ENCODE measurements at regions not wholly inside any gene's neighbourhood (a gene's known extent, or its start where the extent isn't known, plus 50 kb on each side); places are given as distances from the start of the nearest gene placed in this dataset.

DNA sequence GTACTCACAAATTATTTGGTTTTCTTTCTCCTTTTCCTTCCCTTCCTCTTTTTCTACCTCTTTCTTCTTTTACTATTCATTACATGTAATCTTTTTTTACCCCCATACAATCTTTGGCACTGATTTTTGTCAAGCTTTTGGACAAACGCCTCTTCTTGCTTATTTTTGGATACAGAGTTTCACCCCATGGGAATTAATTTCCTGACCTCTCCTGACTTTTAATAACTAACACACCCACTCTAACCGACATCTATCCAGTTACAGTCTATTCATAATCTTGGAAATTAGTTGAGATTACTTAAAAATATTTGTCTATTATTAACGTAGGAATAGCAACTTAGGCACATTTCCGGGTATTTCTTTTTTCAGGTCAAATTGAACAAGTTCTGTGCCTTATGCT, 101.2 kb downstream of the HDGFL1 start:
- DNase-seq (ENCODE audit: low spot score), result no peak

- DNase-seq (ENCODE audit: low spot score), result no peak
Observed at GRCh38 chr6:22673474-22673873, 104.1 kb downstream of the HDGFL1 start.

- DNase-seq (ENCODE audit: low spot score), result no peak
Observed at GRCh38 chr6:22680950-22681349, 111.6 kb downstream of the HDGFL1 start.

DNA sequence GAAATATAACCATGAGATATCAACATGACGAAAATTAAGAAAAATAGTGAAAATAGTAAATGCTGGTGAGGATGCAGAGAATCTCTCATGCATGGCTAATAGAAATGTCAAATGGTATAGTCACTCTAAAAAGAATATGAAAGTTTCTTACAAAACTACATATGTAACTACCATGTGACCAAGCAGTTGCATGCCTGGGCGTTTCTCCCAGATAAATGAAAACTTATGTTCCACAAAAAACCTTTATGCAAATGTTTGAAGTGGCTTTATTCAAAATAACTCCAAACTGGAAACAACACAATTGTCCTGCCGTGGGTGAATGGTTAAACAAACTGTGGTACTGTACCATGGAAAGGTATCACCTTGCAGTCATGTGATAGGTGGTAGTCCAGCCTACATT, 112.4 kb downstream of the HDGFL1 start:
- DNase-seq (ENCODE audit: low spot score), result no peak

DNA sequence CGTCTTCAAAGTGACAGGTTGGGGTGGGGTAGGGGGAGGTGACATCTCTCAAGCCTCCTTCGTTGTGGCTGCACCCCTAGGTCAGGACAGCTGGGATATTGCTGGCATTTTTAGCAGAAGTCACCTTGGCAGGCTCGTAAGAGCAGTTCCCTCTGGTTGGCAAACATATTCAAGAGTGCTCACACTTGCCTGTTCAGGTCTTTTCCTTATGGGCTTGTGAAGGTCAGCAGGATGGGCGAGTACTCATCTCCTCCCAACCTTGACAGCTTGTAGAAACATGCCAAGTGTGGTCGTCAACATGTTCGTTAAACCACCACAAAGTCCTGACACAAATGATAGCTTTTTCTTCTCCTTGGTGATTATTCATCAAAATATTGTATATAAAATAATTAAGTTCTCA, 113.6 kb downstream of the HDGFL1 start:
- DNase-seq (ENCODE audit: low spot score), result no peak

DNA sequence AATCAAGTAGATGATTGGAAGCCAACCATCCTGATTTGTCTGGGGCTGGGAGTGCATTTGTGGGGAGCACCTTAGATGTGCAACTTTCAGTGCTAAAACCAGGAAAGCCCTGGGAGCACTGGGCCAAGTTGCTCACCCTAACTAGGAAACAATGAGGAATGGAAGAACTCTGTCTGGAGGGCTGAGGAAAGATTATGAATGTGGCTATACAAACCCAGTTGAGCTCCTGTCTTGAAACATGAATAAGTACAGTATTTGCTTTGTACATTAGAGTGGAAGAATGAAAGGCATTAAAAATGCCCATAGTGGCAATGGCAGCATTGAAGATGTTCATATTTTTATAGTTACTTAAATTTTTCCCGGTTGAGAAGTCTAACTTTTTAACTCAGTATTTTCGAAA, 121.1 kb downstream of the HDGFL1 start:
- DNase-seq (ENCODE audit: low spot score), result no peak

DNA sequence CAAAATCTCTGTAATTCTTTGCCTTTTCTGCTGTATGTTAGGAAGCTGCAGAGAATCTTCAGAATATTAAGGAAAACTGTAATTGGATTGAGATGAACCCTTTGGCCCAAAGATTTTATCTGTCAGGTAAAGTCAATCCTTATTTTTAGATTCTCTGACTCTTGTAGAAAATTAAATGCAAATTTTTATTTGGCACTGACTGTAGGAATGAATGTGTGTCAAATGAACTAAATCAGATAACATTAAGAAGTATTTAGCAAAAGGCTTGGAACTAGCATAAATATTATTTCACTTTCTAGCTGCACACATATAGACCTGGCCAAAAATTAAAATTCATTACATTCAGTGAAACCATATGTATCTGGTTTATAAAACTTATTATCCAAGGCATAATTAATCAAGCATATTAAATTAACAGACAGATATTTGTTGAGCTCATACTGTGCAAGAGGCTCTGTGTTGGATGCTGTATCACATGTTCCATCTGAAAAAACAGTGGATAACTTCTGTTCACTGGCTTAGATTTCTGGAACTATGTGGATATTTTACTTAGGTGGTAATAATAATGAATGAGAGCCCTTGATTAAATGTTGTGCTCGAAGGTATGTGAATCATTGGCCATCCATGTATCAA, 124.8 kb downstream of the HDGFL1 start:
- DNase-seq (ENCODE audit: low spot score), result no peak

GRCh38 chr6:22696481-22696880, 127.1 kb downstream of the HDGFL1 start:
- no peak for DNase-seq (ENCODE audit: low spot score)

GRCh38 chr6:22697306-22697705, 127.9 kb downstream of the HDGFL1 start:
- DNase-seq (ENCODE audit: low spot score), result no peak

- no peak for DNase-seq (ENCODE audit: low spot score)
Observed at GRCh38 chr6:22699151-22699550, 129.8 kb downstream of the HDGFL1 start.

GRCh38 chr6:22706651-22707050, 137.3 kb downstream of the HDGFL1 start:
- no peak for DNase-seq (ENCODE audit: low spot score)

DNA sequence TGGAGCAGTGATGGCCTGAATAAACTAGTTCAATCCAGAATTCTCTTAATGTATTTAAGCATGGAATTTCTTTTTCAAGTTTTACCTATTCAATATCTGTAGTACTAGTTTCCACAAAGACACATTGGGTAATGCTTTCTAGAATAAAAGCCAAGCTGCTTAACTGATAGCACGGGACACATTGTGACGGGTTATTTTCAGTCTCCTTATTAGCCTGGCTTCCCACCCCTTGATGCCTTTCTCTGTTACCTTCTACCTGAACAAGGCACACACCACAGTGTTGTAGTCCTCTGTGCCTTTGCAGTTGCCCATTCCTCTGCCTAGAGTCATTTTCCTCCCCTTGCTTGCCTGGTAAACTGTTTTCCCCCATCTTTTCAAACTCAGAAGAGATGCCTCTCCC, 139.1 kb downstream of the HDGFL1 start:
- DNase-seq (ENCODE audit: low spot score), result no peak

- no peak for DNase-seq (ENCODE audit: low spot score)
Observed at GRCh38 chr6:22709803-22710202, 140.4 kb downstream of the HDGFL1 start.

DNA sequence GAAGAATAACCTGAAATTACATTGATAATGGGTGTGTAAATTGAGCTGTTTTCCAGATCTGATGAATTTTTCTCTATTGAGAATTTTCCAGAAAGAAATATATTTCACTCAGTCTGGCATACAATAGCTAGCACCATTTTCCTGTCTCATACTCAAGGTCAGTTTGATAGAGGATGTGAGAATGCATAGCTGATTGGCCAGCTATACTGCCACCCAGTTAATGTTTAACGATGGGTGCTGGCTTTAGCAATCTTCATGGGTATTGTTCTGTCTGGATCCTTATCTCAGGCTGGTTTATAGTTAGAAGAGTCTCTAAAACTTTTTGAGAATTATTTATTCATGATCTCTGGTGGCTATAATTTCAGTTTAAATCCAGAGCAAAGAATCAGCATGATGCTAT, 147.4 kb downstream of the HDGFL1 start:
- no peak for DNase-seq (ENCODE audit: low spot score)

DNA sequence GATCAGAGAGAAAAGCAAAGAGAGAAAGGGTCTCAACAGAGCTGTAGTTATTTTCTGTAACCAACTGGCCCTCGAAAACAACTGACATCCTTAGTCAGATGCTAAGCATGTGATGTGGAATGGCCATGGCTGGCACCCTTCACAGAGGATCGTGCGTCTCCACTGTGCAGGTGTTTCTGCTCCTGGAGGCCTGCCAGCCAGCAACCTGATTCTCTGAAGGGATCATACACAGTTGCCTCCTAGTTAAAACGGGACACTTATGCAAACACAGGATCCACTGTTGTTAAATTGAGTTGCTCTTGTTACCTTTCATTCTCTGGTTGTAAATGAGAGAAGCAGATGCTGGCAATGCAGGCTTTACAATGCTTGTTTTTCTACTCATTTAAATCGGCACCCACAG, 148.5 kb downstream of the HDGFL1 start:
- DNase-seq (ENCODE audit: low spot score), result no peak

- no peak for DNase-seq (ENCODE audit: low spot score)
Observed at GRCh38 chr6:22722913-22723312, 153.5 kb downstream of the HDGFL1 start.

- no peak for DNase-seq (ENCODE audit: low spot score)
Observed at GRCh38 chr6:22726966-22727365, 157.6 kb downstream of the HDGFL1 start.

- no peak for DNase-seq (ENCODE audit: low spot score)
Observed at GRCh38 chr6:22727710-22728109, 158.3 kb downstream of the HDGFL1 start.

- DNase-seq (ENCODE audit: low spot score), result no peak
Observed at GRCh38 chr6:22732176-22732970, 163.0 kb downstream of the HDGFL1 start.

DNA sequence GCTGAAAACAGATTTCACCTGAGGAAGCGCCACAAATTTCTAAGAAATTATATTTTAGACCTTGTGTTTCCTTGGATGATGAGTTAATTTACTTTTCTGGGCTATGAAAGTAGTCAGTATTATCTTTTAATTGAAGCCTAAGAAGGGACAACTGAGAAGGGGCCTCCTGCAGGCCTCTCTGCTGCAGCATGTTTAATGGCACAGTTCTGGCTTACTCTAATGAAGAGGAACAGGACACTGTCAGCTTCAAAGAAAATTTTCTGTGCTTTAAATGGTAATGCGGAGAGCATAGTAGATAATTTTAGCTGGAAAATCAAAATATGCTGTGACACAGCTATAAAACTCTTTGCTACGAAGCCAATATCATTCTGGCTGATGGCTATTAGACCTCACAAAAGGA, 167.4 kb downstream of the HDGFL1 start:
- DNase-seq (ENCODE audit: low spot score), result no peak

DNA sequence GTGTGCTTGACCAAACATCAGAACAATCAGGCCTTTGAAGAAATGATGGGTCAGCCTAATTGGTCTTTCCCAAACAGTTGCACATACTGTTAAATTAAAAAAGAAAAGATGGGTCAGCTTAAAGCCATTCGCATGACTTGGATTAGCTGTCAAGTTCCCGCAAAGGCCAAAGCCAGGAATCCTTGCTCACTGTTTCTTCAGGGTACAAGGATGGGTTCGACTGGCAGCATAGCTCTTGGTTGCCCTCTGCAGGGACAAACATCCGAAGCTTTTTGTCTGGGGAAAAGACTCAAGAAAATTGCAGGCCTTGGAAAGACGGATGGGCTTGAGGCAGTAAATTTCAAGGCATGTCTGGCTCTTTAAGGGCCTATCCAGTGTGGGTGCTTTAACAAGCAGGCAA, 168.0 kb downstream of the HDGFL1 start:
- peak; percentile 58 for DNase-seq (ENCODE audit: low spot score)

DNA sequence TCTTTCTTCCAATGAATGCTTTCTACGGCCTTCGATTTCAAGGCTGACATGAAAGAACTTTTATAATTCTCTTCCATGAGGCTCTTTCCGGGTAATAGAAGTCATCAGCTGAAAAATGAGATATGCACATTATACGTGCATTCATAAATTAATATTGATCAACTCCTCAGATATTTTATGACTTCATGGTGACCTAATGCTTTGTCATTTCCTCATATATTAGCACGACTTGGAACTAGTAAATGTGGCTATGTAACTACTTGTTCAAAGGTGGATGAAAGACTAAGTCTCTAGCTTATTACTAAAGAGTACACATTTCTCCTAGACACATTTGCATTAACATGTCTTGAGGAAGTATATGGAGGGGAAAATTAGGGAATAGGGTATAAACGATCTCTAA, 168.8 kb downstream of the HDGFL1 start:
- DNase-seq (ENCODE audit: low spot score), result no peak

DNA sequence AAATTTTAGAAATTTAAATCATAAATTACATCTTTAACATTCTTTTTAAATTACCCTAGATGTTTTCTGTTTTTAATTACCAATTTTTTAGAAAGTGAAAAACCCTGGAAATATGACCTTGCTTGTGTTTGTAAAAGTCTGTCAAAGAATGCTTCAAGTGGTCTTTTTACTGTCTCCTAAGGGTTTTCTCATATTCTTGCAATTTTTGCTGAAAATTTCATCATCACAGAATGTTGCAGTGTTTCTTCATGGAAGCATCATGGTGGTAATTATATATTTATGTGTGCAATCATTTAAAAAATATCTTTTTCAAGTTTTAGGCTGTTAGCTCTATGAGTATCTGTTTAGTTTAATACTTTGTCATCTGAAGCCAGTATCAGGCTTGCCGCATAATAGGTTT, 178.2 kb downstream of the HDGFL1 start:
- no peak for DNase-seq (ENCODE audit: low spot score)

DNA sequence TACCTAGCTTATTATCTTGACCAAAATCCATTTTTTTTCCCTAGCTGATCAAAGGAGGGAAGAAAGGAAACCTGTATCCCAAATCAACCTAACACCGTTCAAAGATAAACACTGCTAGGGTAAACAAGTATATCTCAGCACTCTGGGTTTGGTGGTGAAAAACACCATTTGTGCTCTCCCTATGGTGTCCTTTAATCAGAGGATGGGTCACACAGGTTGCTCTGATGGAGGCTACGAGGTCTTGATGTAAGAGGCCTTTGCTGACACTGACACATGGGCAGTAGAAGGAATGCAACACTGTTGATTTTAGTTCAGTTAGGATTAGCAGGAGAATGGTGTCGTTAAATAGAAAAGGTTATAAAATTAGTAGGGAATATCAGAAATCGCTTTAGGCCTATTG, 179.3 kb downstream of the HDGFL1 start:
- DNase-seq (ENCODE audit: low spot score), result no peak

Data from D341Med (cell line).